ENCODE measurements at regions not wholly inside any gene's neighbourhood (a gene's known extent, or its start where the extent isn't known, plus 50 kb on each side); places are given as distances from the start of the nearest gene placed in this dataset.

DNA sequence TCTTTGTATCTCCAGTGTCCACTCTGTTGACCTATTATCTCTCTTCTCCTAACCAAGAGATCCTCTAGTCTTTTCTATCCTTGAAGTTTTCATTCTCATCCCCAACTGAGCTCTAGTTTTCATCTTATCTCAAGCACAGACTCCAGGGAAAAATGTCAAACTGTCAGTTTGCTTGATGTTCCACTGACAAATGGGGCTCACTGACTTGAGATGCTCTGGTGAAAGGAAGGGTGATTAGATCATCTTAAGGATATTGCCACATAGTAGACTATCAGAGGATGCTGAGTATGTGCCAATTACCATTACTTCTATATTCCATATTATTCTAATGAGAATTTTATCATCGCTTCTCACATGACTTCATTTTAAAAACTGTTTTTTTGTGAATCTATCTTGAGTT lies 2008.2 kb downstream of the ARAP2 start:
- no peak for FAIRE-seq
- no peak overlapping the region for H2BK5ac ChIP-seq (ENCODE audit: low read depth, low read length)
- H3K9me3 ChIP-seq (ENCODE audit: insufficient read depth in 2 of 2, low read depth in 1 of 2, low read length in 1 of 2): peaks cover 0 to 3% of the 10 kb centered on the region in 2 experiments; a peak in 1 of 4 replicates
- no peaks in the 10 kb centered on the region for H3K79me1 ChIP-seq (ENCODE audit: low read depth, low read length)
- TF ChIP-seq ASH2L (IDR thresholded peaks at IDR 0.05; ENCODE audit: low read length) (no peak), SAP30 (IDR thresholded peaks at IDR 0.05; ENCODE audit: insufficient read depth, insufficient replicate concordance, low read length) (no peak), ATF3 (IDR thresholded peaks at IDR 0.05; ENCODE audit: insufficient read depth, low read depth, low read length) (no peak), CEBPB (IDR thresholded peaks at IDR 0.05; ENCODE audit: low read depth, low read length) (no peak), KDM1A (IDR thresholded peaks at IDR 0.05; ENCODE audit: borderline replicate concordance, low read length) (no peak), HDAC6 (IDR thresholded peaks at IDR 0.05; ENCODE audit: low read depth, low read length) (no peak), BACH1 (IDR thresholded peaks at IDR 0.05; ENCODE audit: low read length) (no peak), CHD2 (IDR thresholded peaks at IDR 0.05; ENCODE audit: low read length) (no peak), RBBP5 (IDR thresholded peaks at IDR 0.05; ENCODE audit: borderline replicate concordance, low read depth, low read length) (no peak), ATF2 (IDR thresholded peaks at IDR 0.05; ENCODE audit: low read length) (no peak), GTF2F1 (IDR thresholded peaks at IDR 0.05; ENCODE audit: borderline replicate concordance, low read depth, low read length) (no peak), RXRA (IDR thresholded peaks at IDR 0.05; ENCODE audit: insufficient read depth, low read depth, low read length) (no peak)
- ChIA-PET POLR2A (ENCODE audit: partially characterized antibody) (no interaction called here), CTCF (ENCODE audit: partially characterized antibody) (no interaction called here)
- no peak overlapping the region for H4K8ac ChIP-seq (ENCODE audit: extremely low read depth, insufficient read depth, low read length)
- no peak overlapping the region for H2BK120ac ChIP-seq (replicated peaks; ENCODE audit: low read depth, low read length)
- no peak overlapping the region for H3K56ac ChIP-seq (replicated peaks; ENCODE audit: insufficient read length, low read depth, low read length)
- H3K4me1 ChIP-seq (replicated peaks in 1 of 4; ENCODE audit: control insufficient read depth in 3 of 4, insufficient read depth in 4 of 4, low read length in 3 of 4): no peaks in the 10 kb centered on the region
- no peak overlapping the region for H3K14ac ChIP-seq (ENCODE audit: insufficient read length)
- no peak overlapping the region for H3K23ac ChIP-seq (ENCODE audit: insufficient read length)
- no peak overlapping the region for H3K27ac ChIP-seq (ENCODE audit: low read depth, low read length)
- no peak overlapping the region for H3K9ac ChIP-seq (replicated peaks in 1 of 4; ENCODE audit: extremely low read depth in 1 of 4, low read depth in 3 of 4, low read length in 3 of 4)
- H3K4me3 ChIP-seq (ENCODE audit: extremely low read depth in 1 of 4, insufficient read depth in 2 of 4, low read depth in 3 of 4, low read length in 4 of 4): no peak overlapping the region
- no peak overlapping the region for H3K18ac ChIP-seq (ENCODE audit: extremely low read depth, low read length)
- no peak overlapping the region for H3K4ac ChIP-seq (replicated peaks; ENCODE audit: insufficient read length, low read depth, low read length)
- H2AK5ac ChIP-seq (ENCODE audit: low read depth, low read length): no peak overlapping the region
- no peaks in the 10 kb centered on the region for H4K20me1 ChIP-seq (replicated peaks in 1 of 2; ENCODE audit: control insufficient read depth in 1 of 2, insufficient read depth in 2 of 2, low read length in 2 of 2)
- H3K4me2 ChIP-seq (ENCODE audit: insufficient read depth in 1 of 2, low read depth in 2 of 2, low read length in 2 of 2): no peak overlapping the region
- WGBS, 2 experiments (ENCODE audit: extremely low coverage in 1 of 2, insufficient coverage in 1 of 2, insufficient read length in 1 of 2, insufficient replicate concordance in 2 of 2, low coverage in 1 of 2, low lambda C conversion rate in 2 of 2, missing lambda C conversion rate in 1 of 2): 95% methylated on average over 1 of the region's 1 CpG; no CpG with 5 or more reads in 1 of the 2 experiments
- H2BK15ac ChIP-seq (ENCODE audit: low read length): no peak overlapping the region
- no peak for DNase-seq (ENCODE audit: low read depth in 1 of 2, low spot score in 2 of 2)
- no peak overlapping the region for H2BK20ac ChIP-seq (ENCODE audit: low read length)
- no peak overlapping the region for H4K5ac ChIP-seq (ENCODE audit: insufficient read length, low read depth, low read length)
- H3K27me3 ChIP-seq (replicated peaks in 1 of 4; ENCODE audit: control insufficient read depth in 3 of 4, extremely low read depth in 1 of 4, insufficient read depth in 3 of 4, low read length in 3 of 4): peaks cover 0 to 1% (median 0%) of the 10 kb centered on the region in 4 experiments; a peak in 1 of 7 replicates
- H2AFZ ChIP-seq (ENCODE audit: low read length): no peak overlapping the region
- no peak overlapping the region for H2BK12ac ChIP-seq (ENCODE audit: low read depth, low read length)
- no peaks in the 10 kb centered on the region for H3K23me2 ChIP-seq (ENCODE audit: low read depth, low read length)
- H3K36me3 ChIP-seq (ENCODE audit: control insufficient read depth in 2 of 4, insufficient read depth in 4 of 4, low read length in 3 of 4): no peaks in the 10 kb centered on the region
- no peaks in the 10 kb centered on the region for H3K79me2 ChIP-seq (ENCODE audit: control insufficient read depth in 1 of 2, insufficient read depth in 2 of 2, low read length in 2 of 2)
- H4K91ac ChIP-seq (replicated peaks; ENCODE audit: insufficient read length, low read length): no peak overlapping the region
